Endothelial cell of umbilical vein (primary cell): ENCODE measurements at regions not wholly inside any gene's neighbourhood (a gene's known extent, or its start where the extent isn't known, plus 50 kb on each side); places are given as distances from the start of the nearest gene placed in this dataset.
"Not testable (repeated sequence)": the region's sequence is repeated elsewhere in the genome, so short reads cannot be mapped to it uniquely, and the experiment has no call there.

Experiments used
- BruUV-seq: library from RNA; stranded (reverse); fragments of 400-500 nt; replicated peaks from 2 replicates; lab custom pipeline; 2021; lab: Mats Ljungman, UMichigan
- CTCF ChIA-PET: fragments of 300-600, 350-600 bp; sonication (Branson Sonifier 250); formaldehyde crosslinking; loops from one replicate; lab custom pipeline; 2021; ENCODE audit warnings: antibody characterized with exemption, inconsistent platforms; lab: Charles Lee
- POLR2A ChIA-PET: fragments of 300-600, 350-600 bp; sonication (Branson Sonifier 250); formaldehyde crosslinking; loops from one replicate; lab custom pipeline; 2021; ENCODE audit warnings: antibody characterized with exemption, inconsistent platforms; lab: Charles Lee
- DNase-seq: peaks from one replicate; pipeline ENCODE4 v3.0.0-alpha.2; 2011; ENCODE audit warnings: low read depth, low spot score
- FAIRE-seq: peaks from 2 replicates; lab custom pipeline; 2011; peaks lifted over from hg19 to GRCh38; lab: Jason Lieb, UNC
- H2AFZ ChIP-seq: 2 replicates; pipeline ENCODE4 v1.6.0; 2012; ENCODE audit warnings: low read depth, low read length, control low read depth, inconsistent platforms
- H3K27ac ChIP-seq: 2 replicates; pipeline ENCODE4 v1.5.1; 2011; ENCODE audit warnings: low read depth, mild to moderate bottlenecking, control low read depth, low read length, moderate library complexity; ENCODE audit not compliant: insufficient read depth
- H3K27me3 ChIP-seq, 2 experiments: 2 replicates each; pipeline versions ENCODE4 v1.6.0 to v1.6.1; 2011; ENCODE audit warnings: low read length in 2 of 2, mixed read lengths in 1 of 2; ENCODE audit not compliant: control insufficient read depth in 2 of 2, insufficient read depth in 2 of 2
- H3K36me3 ChIP-seq, 2 experiments: 2 replicates in 1 of 2; 3 replicates in 1 of 2; pipeline ENCODE4 v1.5.1; 2011; ENCODE audit warnings: low read length in 2 of 2, mild to moderate bottlenecking in 1 of 2, moderate library complexity in 1 of 2; ENCODE audit not compliant: control insufficient read depth in 2 of 2, insufficient read depth in 2 of 2; ENCODE audit errors: extremely low read depth in 1 of 2
- H3K4me1 ChIP-seq: 3 replicates; pipeline ENCODE4 v1.5.1; 2011; ENCODE audit warnings: mild to moderate bottlenecking, low read length; ENCODE audit not compliant: control insufficient read depth, insufficient read depth; ENCODE audit errors: extremely low read depth
- H3K4me2 ChIP-seq: 2 replicates; pipeline ENCODE4 v1.6.1; 2011; ENCODE audit warnings: low read length, control low read depth, mixed read lengths; ENCODE audit not compliant: insufficient read depth
- H3K4me3 ChIP-seq, 3 experiments: fragments of 200-600 bp in 1 of 3; sonication (generic), shearing (Covaris generic) in 1 of 3; replicated peaks in 1 of 3; 2 replicates each; pipeline ENCODE4 v1.5.1; 2011 to 2016; ENCODE audit warnings: control low read depth in 3 of 3, low read length in 3 of 3, mild to moderate bottlenecking in 2 of 3, inconsistent platforms in 1 of 3, low read depth in 1 of 3, moderate library complexity in 1 of 3; ENCODE audit not compliant: insufficient read depth in 1 of 3
- H3K79me2 ChIP-seq: 2 replicates; pipeline ENCODE4 v1.6.0; 2012; ENCODE audit warnings: low read length, inconsistent platforms; ENCODE audit not compliant: control insufficient read depth, insufficient read depth
- H3K9ac ChIP-seq: replicated peaks from 2 replicates; pipeline ENCODE3; 2011; ENCODE audit warnings: low read length, control low read depth; ENCODE audit not compliant: insufficient read depth; ENCODE audit errors: extremely low read depth
- H3K9me1 ChIP-seq: replicated peaks from 3 replicates; pipeline ENCODE4 v1.6.0; 2011; ENCODE audit warnings: mild to moderate bottlenecking, low read length; ENCODE audit not compliant: control insufficient read depth, insufficient read depth; ENCODE audit errors: extremely low read depth
- H3K9me3 ChIP-seq: replicated peaks from 2 replicates; pipeline ENCODE4 v1.5.1; 2012; ENCODE audit warnings: low read length, inconsistent platforms; ENCODE audit not compliant: control insufficient read depth, insufficient read depth
- H4K20me1 ChIP-seq: replicated peaks from 2 replicates; pipeline ENCODE3; 2011; ENCODE audit warnings: mild to moderate bottlenecking, low read length; ENCODE audit not compliant: control insufficient read depth, insufficient read depth; ENCODE audit errors: extremely low read depth
- EZH2 ChIP-seq: IDR thresholded peaks from 2 replicates; pipeline ENCODE4 v1.6.1; 2012; ENCODE audit warnings: borderline replicate concordance, low read depth, mild to moderate bottlenecking, moderate library complexity, low read length, inconsistent platforms; ENCODE audit not compliant: severe bottlenecking
- FOS ChIP-seq: IDR thresholded peaks from 2 replicates; pipeline ENCODE4 v1.6.1; 2011; ENCODE audit warnings: mild to moderate bottlenecking, low read length, moderate library complexity, borderline replicate concordance; ENCODE audit not compliant: insufficient read depth
- GATA2 ChIP-seq: IDR thresholded peaks from 2 replicates; pipeline ENCODE4 v1.7.0; 2011; ENCODE audit warnings: low read depth, mild to moderate bottlenecking, moderate library complexity, mixed read lengths, low read length; ENCODE audit not compliant: insufficient read length, insufficient read depth
- JUN ChIP-seq: IDR thresholded peaks from 2 replicates; pipeline ENCODE4 v1.6.1; 2011; ENCODE audit warnings: borderline replicate concordance, low read depth; ENCODE audit not compliant: insufficient read length, insufficient read depth
- MYC ChIP-seq: IDR thresholded peaks from one replicate; pipeline ENCODE4 v1.6.1; 2011; ENCODE audit warnings: mild to moderate bottlenecking, low read depth, low read length
- POLR2A ChIP-seq: IDR thresholded peaks from 2 replicates; pipeline ENCODE4 v1.6.1; 2012; ENCODE audit warnings: low read depth, mild to moderate bottlenecking, control low read depth, low read length
- POLR2AphosphoS5 ChIP-seq: IDR thresholded peaks from 2 replicates; pipeline ENCODE4 v1.6.1; 2012; ENCODE audit warnings: low read depth, mild to moderate bottlenecking, control low read depth, low read length, moderate library complexity; ENCODE audit not compliant: insufficient read depth
- dilution Hi-C: fragments of 300-500 bp; cut with MboI; formaldehyde crosslinking; loops from one replicate; pipeline ENCODE4 v1.15.0; 2019; ENCODE audit warnings: low sequenced_read_pairs; ENCODE audit not compliant: extremely low pct_ligation_motif_present
- intact Hi-C: fragments of 100-400 bp; cut with micrococcal nuclease; formaldehyde crosslinking; loops from one replicate; pipeline ENCODE4 v1.10.0; 2022
- TF ChIP-seq, protein P1 (sequence below), 2 donors: IDR thresholded peaks; 1 replicate in 1 of 2; 2 replicates in 1 of 2; pipeline ENCODE4 v1.5.1; 2011; ENCODE audit warnings: low read length in 2 of 2, mild to moderate bottlenecking in 2 of 2, moderate library complexity in 2 of 2, control low read depth in 1 of 2, inconsistent platforms in 1 of 2, low read depth in 1 of 2; ENCODE audit not compliant: insufficient read depth in 1 of 2; ENCODE audit errors: extremely low read depth in 1 of 2
- TF ChIP-seq, protein P2 (sequence below): IDR thresholded peaks from 2 replicates; pipeline ENCODE4 v1.6.1; 2011; ENCODE audit not compliant: insufficient read depth, insufficient read length

DNA sequence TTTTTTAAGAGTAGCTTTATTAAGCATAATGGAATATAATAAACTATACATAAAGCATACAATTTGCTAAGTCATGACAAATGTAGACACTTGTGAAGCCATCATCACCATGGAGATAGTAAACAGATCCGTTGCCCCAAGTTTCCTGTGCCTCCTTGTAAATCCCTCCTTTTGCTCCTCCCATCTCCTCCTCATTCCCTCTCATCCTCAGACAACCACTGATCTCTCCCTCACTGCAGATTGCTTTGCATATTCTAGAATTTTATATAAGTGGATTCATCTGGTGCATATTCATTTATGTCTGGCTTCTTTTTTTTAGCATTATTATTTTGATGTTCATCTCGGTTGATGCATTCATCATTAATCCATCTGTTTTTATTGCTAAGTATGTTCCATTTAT lies 67.0 kb downstream of the CYTL1 start:
- no peaks in the 10 kb centered on the region for H3K36me3 ChIP-seq
- H3K79me2 ChIP-seq, result no peaks in the 10 kb centered on the region
- no peak overlapping the region for H3K27ac ChIP-seq

DNA sequence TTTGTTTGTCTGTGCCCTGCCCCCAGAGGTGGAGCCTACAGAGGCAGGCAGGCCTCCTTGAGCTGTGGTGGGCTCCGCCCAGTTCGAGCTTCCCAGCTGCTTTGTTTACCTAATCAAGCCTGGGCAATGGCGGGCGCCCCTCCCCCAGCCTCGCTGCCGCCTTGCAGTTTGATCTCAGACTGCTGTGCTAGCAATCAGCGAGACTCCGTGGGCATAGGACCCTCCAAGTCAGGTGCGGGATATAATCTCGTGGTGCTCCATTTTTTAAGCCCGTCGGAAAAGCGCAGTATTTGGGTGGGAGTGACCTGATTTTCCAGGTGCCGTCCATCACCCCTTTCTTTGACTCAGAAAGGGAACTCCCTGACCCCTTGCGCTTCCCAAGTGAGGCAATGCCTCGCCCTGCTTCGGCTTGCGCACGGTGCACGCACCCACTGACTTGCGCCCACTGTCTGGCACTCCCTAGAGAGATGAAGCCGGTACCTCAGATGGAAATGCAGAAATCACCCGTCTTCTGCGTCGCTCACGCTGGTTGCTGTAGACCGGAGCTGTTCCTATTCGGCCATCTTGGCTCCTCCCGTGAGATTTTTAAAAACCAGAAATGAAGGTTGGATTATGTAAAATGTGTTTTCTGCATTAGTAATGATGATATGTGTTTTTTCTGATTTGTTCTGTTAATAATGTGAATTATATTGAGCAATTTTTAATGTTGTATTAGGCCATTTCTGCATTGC lies 59.7 kb downstream of the CYTL1 start:
- H3K27me3 ChIP-seq, H3K4me2 ChIP-seq, dilution Hi-C loops, H3K36me3 ChIP-seq, H3K9ac ChIP-seq, H3K4me1 ChIP-seq, CTCF ChIA-PET, BruUV-seq, H3K4me3 ChIP-seq, H3K79me2 ChIP-seq, H2AFZ ChIP-seq, intact Hi-C loops, FAIRE-seq, POLR2A ChIA-PET, H4K20me1 ChIP-seq, H3K9me3 ChIP-seq, DNase-seq, H3K9me1 ChIP-seq, H3K27ac ChIP-seq: not testable (repeated sequence)

More for the DNA sequence above, 67.0 kb downstream of the CYTL1 start:
- no peaks in the 10 kb centered on the region for H4K20me1 ChIP-seq
- intact Hi-C loops (no loop called here), dilution Hi-C loops (no loop called here)
- no peaks in the 10 kb centered on the region for H3K9me3 ChIP-seq
- H3K27me3 ChIP-seq, result no peaks in the 10 kb centered on the region
- ChIA-PET CTCF (no interaction called here), POLR2A (no interaction called here)
- H3K4me1 ChIP-seq, result no peaks in the 10 kb centered on the region
- no peak overlapping the region for H3K4me2 ChIP-seq
- H2AFZ ChIP-seq, result no peak overlapping the region
- H3K9me1 ChIP-seq, result no peaks in the 10 kb centered on the region
- no TSS peak for BruUV-seq
- no peak overlapping the region for H3K9ac ChIP-seq
- FAIRE-seq (no peak), DNase-seq (no peak)
- H3K4me3 ChIP-seq, result no peak overlapping the region
- TF ChIP-seq JUN (no peak), MYC (no peak), POLR2AphosphoS5 (no peak), EZH2 (no peak), GATA2 (no peak), POLR2A (no peak), FOS (no peak)
- TF ChIP-seq, protein P1, sequence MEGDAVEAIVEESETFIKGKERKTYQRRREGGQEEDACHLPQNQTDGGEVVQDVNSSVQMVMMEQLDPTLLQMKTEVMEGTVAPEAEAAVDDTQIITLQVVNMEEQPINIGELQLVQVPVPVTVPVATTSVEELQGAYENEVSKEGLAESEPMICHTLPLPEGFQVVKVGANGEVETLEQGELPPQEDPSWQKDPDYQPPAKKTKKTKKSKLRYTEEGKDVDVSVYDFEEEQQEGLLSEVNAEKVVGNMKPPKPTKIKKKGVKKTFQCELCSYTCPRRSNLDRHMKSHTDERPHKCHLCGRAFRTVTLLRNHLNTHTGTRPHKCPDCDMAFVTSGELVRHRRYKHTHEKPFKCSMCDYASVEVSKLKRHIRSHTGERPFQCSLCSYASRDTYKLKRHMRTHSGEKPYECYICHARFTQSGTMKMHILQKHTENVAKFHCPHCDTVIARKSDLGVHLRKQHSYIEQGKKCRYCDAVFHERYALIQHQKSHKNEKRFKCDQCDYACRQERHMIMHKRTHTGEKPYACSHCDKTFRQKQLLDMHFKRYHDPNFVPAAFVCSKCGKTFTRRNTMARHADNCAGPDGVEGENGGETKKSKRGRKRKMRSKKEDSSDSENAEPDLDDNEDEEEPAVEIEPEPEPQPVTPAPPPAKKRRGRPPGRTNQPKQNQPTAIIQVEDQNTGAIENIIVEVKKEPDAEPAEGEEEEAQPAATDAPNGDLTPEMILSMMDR (IDR thresholded peaks at IDR 0.05; ENCODE audit: extremely low read depth in 1 of 2, insufficient read depth in 1 of 2, low read depth in 1 of 2, low read length in 2 of 2), result no peak
- TF ChIP-seq, protein P2, sequence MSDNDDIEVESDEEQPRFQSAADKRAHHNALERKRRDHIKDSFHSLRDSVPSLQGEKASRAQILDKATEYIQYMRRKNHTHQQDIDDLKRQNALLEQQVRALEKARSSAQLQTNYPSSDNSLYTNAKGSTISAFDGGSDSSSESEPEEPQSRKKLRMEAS, result no peak
